ENCODE measurements at regions not wholly inside any gene's neighbourhood (a gene's known extent, or its start where the extent isn't known, plus 50 kb on each side); places are given as distances from the start of the nearest gene placed in this dataset.

- TF ChIP-seq CTCF (IDR thresholded peaks at IDR 0.05) (no peak), POLR2AphosphoS5 (IDR thresholded peaks at IDR 0.05) (no peak)
Observed at GRCh38 chr7:36091874-36092176, 61.2 kb upstream of the EEPD1 start.

Data from stomach (tissue), 4 donors.